Fibroblast of villous mesenchyme (primary cell): ENCODE measurements at regions not wholly inside any gene's neighbourhood (a gene's known extent, or its start where the extent isn't known, plus 50 kb on each side); places are given as distances from the start of the nearest gene placed in this dataset.

Experiments
- DNase-seq: peaks from one replicate; pipeline ENCODE4 v3.0.0-alpha.2; 2010; ENCODE audit warnings: low read depth
- H3K4me3 ChIP-seq: 2 replicates; pipeline ENCODE4 v1.5.1; 2011; ENCODE audit warnings: low read depth, mild to moderate bottlenecking, low read length
- CTCF ChIP-seq: IDR thresholded peaks from 2 replicates; pipeline ENCODE4 v1.5.1; 2012; ENCODE audit warnings: low read depth, mild to moderate bottlenecking, low read length; ENCODE audit not compliant: insufficient read depth

- no peak for DNase-seq
- H3K4me3 ChIP-seq: no peak overlapping the region
- no peak for TF ChIP-seq CTCF
These were observed 55.4 kb upstream of the TLR3 start for GRCh38 chr4:186013419-186014186.

DNA sequence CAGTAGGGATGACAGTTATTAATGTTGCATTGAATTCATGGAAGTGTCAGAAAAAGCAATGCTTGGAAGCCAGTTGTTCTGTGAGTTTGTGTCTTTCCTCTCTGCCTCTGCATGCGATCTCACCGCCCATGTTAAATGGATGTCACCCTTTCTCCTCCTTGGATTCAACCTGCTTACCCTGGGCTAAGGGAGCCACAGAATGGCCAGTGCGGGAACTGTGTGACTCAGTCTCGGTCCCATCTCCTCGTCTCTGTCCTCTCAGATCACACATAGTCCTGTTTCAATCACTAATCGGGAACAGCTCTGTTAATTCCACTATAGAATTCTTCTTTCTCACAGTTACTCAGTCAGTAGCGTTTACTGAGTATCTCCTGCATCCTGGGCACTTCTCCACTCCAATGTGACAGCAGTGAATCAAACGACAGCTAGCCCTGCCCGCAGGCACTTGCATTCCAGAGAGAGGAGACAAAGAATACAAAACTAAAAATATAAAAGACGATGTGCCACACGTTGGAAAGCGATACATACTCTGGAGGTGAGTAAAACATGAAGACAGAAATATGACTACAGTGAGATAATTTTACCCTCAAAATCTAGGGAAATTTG, 53.6 kb upstream of the TLR3 start:
- no peak for DNase-seq
- TF ChIP-seq CTCF: no peak
- H3K4me3 ChIP-seq: no peak overlapping the region

- DNase-seq: no peak
- no peak overlapping the region for H3K4me3 ChIP-seq
- no peak for TF ChIP-seq CTCF
These were observed 52.2 kb upstream of the TLR3 start for GRCh38 chr4:186016796-186017195.

- no peak for DNase-seq
- no peak for TF ChIP-seq CTCF
- H3K4me3 ChIP-seq: no peak overlapping the region
These were observed 51.2 kb upstream of the TLR3 start for GRCh38 chr4:186017801-186018200.

DNA sequence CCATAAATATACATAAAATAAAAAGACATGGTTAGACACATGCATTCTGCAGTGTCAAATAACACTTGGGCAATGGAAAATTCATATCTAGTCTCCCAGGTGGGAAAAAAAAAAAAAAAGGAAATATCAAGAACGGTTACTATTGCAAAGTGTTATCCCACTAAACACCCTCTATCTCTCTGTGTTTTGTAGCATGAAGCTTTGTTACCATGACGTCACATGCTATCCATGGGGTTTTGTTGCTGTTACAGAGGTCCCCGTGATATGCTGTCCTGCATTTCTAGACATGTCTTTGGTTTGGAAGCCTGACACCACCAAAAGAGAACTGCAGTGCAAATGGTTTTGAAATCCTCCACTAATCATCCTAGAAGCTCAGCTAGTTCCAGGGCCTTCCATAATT, 50.7 kb upstream of the TLR3 start:
- DNase-seq: no peak
- TF ChIP-seq CTCF: no peak
- H3K4me3 ChIP-seq: no peak overlapping the region

GRCh38 chr4:186018784-186019183, 50.2 kb upstream of the TLR3 start:
- TF ChIP-seq CTCF: no peak
- DNase-seq: no peak
- no peak overlapping the region for H3K4me3 ChIP-seq
